Endothelial cell of umbilical vein (primary cell): ENCODE measurements at regions not wholly inside any gene's neighbourhood (a gene's known extent, or its start where the extent isn't known, plus 50 kb on each side); places are given as distances from the start of the nearest gene placed in this dataset.

Experiments
- EZH2 ChIP-seq: IDR thresholded peaks from 2 replicates; pipeline ENCODE4 v1.6.1; 2012; ENCODE audit warnings: borderline replicate concordance, low read depth, mild to moderate bottlenecking, moderate library complexity, low read length, inconsistent platforms; ENCODE audit not compliant: severe bottlenecking
- FOS ChIP-seq: IDR thresholded peaks from 2 replicates; pipeline ENCODE4 v1.6.1; 2011; ENCODE audit warnings: mild to moderate bottlenecking, low read length, moderate library complexity, borderline replicate concordance; ENCODE audit not compliant: insufficient read depth
- GATA2 ChIP-seq: IDR thresholded peaks from 2 replicates; pipeline ENCODE4 v1.7.0; 2011; ENCODE audit warnings: low read depth, mild to moderate bottlenecking, moderate library complexity, mixed read lengths, low read length; ENCODE audit not compliant: insufficient read length, insufficient read depth
- JUN ChIP-seq: IDR thresholded peaks from 2 replicates; pipeline ENCODE4 v1.6.1; 2011; ENCODE audit warnings: borderline replicate concordance, low read depth; ENCODE audit not compliant: insufficient read length, insufficient read depth
- MYC ChIP-seq: IDR thresholded peaks from one replicate; pipeline ENCODE4 v1.6.1; 2011; ENCODE audit warnings: mild to moderate bottlenecking, low read depth, low read length
- POLR2A ChIP-seq: IDR thresholded peaks from 2 replicates; pipeline ENCODE4 v1.6.1; 2012; ENCODE audit warnings: low read depth, mild to moderate bottlenecking, control low read depth, low read length
- POLR2AphosphoS5 ChIP-seq: IDR thresholded peaks from 2 replicates; pipeline ENCODE4 v1.6.1; 2012; ENCODE audit warnings: low read depth, mild to moderate bottlenecking, control low read depth, low read length, moderate library complexity; ENCODE audit not compliant: insufficient read depth
- TF ChIP-seq, protein P1 (sequence below), 2 donors: IDR thresholded peaks; 1 replicate in 1 of 2; 2 replicates in 1 of 2; pipeline ENCODE4 v1.5.1; 2011; ENCODE audit warnings: low read length in 2 of 2, mild to moderate bottlenecking in 2 of 2, moderate library complexity in 2 of 2, control low read depth in 1 of 2, inconsistent platforms in 1 of 2, low read depth in 1 of 2; ENCODE audit not compliant: insufficient read depth in 1 of 2; ENCODE audit errors: extremely low read depth in 1 of 2
- TF ChIP-seq, protein P2 (sequence below): IDR thresholded peaks from 2 replicates; pipeline ENCODE4 v1.6.1; 2011; ENCODE audit not compliant: insufficient read depth, insufficient read length

DNA sequence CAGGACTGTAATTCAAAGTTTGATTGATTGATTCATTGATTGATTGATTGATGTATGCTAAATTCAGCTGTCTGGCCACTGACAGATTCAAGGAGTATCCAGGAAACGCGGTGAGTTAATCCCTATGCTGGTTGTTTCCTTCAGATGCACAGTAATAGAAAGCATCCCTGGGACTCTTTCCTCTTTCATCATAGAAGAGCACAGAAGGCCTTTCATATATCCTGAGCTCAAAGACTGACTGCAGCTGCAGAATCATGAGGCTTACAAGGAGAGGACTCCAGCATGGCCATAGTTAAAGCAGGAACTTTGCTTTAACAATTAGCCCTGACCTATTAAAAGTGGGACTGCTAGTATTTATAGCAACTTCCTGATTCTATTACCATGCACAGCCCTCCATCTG is 187.7 kb upstream of the TMTC1 start:
- TF ChIP-seq, protein P1, sequence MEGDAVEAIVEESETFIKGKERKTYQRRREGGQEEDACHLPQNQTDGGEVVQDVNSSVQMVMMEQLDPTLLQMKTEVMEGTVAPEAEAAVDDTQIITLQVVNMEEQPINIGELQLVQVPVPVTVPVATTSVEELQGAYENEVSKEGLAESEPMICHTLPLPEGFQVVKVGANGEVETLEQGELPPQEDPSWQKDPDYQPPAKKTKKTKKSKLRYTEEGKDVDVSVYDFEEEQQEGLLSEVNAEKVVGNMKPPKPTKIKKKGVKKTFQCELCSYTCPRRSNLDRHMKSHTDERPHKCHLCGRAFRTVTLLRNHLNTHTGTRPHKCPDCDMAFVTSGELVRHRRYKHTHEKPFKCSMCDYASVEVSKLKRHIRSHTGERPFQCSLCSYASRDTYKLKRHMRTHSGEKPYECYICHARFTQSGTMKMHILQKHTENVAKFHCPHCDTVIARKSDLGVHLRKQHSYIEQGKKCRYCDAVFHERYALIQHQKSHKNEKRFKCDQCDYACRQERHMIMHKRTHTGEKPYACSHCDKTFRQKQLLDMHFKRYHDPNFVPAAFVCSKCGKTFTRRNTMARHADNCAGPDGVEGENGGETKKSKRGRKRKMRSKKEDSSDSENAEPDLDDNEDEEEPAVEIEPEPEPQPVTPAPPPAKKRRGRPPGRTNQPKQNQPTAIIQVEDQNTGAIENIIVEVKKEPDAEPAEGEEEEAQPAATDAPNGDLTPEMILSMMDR (IDR thresholded peaks at IDR 0.05; ENCODE audit: extremely low read depth in 1 of 2, insufficient read depth in 1 of 2, low read depth in 1 of 2, low read length in 2 of 2) = no peak
- TF ChIP-seq POLR2AphosphoS5 (no peak), POLR2A (no peak), FOS (no peak), GATA2 (no peak), EZH2 (no peak), MYC (no peak), JUN (no peak)
- TF ChIP-seq, protein P2, sequence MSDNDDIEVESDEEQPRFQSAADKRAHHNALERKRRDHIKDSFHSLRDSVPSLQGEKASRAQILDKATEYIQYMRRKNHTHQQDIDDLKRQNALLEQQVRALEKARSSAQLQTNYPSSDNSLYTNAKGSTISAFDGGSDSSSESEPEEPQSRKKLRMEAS = no peak
